ENCODE measurements at regions not wholly inside any gene's neighbourhood (a gene's known extent, or its start where the extent isn't known, plus 50 kb on each side); places are given as distances from the start of the nearest gene placed in this dataset.
A peak's percentile ranks its signal among the peaks of the same experiment; 100 is the strongest.

DNA sequence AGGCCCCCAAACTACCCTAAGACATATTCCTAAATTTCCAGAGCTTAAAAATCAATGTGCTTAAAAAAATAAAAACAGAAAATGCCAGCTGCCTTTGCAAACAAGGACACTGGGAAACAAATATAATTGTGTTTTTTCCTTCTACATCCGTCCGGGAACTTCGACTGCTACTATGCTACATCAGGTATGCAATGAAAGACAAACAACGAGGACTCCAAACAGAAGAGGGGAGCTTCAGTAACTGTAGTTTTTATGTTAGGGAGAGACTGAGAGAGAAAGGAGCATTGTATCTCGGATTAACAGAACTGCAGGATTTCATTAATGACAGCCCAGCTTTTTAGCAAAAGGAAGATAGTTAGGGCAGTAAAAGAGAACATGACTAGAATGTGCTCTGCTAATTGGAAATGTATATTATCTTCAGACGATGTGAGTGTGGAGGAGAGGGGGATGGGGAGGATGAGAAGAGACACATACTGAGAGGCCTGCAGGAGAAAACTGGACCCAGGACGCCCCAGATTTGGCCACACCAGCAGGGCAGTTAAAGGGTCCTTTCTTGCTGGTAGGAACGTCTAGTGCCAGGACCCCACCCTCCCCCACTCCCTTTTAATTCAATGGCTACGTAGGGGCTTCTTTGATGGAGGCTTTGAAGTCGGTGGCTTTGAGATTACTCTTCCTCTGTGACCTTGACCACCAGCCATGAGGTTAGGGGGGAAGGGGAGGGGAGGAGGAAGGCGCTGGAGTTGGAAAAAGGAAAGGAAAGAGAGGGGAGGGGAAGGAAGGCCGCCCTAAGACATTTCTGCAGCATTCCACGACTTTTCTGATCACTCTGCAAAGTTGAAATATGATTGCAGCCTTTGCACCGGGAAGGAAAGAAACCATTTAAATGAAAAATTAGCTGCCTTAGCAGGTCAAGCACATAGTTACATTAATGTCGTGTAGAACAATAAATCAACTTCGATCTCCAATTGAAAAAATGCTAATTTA is 187.1 kb downstream of the BLID start (continued):
- TF ChIP-seq, protein P1, sequence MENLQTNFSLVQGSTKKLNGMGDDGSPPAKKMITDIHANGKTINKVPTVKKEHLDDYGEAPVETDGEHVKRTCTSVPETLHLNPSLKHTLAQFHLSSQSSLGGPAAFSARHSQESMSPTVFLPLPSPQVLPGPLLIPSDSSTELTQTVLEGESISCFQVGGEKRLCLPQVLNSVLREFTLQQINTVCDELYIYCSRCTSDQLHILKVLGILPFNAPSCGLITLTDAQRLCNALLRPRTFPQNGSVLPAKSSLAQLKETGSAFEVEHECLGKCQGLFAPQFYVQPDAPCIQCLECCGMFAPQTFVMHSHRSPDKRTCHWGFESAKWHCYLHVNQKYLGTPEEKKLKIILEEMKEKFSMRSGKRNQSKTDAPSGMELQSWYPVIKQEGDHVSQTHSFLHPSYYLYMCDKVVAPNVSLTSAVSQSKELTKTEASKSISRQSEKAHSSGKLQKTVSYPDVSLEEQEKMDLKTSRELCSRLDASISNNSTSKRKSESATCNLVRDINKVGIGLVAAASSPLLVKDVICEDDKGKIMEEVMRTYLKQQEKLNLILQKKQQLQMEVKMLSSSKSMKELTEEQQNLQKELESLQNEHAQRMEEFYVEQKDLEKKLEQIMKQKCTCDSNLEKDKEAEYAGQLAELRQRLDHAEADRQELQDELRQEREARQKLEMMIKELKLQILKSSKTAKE (CRISPR knock-in tag; IDR thresholded peaks at IDR 0.05; ENCODE audit: borderline replicate concordance): no peak; the same call in 1 of the 2 replicates
- peak; percentile 31; the same call in 1 of the 2 replicates for TF ChIP-seq ERF (CRISPR knock-in tag; IDR thresholded peaks at IDR 0.05)
- peak; percentile 97 for TF ChIP-seq TCF7 (IDR thresholded peaks at IDR 0.05; ENCODE audit: low read depth)
- 0 out of 4 replicates have a peak, but pooled peaks of 1 of the 2 experiments have one; percentile 20 for TF ChIP-seq KLF16 (CRISPR knock-in tag; IDR thresholded peaks at IDR 0.05)
- TF ChIP-seq KLF9 (CRISPR knock-in tag; IDR thresholded peaks at IDR 0.05; ENCODE audit: low read depth): no peak
- 0 out of 2 replicates have a peak, but pooled peaks have one; percentile 32 for TF ChIP-seq KAT7 (CRISPR knock-in tag; IDR thresholded peaks at IDR 0.05; ENCODE audit: borderline replicate concordance)
- TF ChIP-seq, protein P2, sequence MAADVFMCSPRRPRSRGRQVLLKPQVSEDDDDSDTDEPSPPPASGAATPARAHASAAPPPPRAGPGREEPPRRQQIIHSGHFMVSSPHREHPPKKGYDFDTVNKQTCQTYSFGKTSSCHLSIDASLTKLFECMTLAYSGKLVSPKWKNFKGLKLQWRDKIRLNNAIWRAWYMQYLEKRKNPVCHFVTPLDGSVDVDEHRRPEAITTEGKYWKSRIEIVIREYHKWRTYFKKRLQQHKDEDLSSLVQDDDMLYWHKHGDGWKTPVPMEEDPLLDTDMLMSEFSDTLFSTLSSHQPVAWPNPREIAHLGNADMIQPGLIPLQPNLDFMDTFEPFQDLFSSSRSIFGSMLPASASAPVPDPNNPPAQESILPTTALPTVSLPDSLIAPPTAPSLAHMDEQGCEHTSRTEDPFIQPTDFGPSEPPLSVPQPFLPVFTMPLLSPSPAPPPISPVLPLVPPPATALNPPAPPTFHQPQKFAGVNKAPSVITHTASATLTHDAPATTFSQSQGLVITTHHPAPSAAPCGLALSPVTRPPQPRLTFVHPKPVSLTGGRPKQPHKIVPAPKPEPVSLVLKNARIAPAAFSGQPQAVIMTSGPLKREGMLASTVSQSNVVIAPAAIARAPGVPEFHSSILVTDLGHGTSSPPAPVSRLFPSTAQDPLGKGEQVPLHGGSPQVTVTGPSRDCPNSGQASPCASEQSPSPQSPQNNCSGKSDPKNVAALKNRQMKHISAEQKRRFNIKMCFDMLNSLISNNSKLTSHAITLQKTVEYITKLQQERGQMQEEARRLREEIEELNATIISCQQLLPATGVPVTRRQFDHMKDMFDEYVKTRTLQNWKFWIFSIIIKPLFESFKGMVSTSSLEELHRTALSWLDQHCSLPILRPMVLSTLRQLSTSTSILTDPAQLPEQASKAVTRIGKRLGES (CRISPR knock-in tag; IDR thresholded peaks at IDR 0.05; ENCODE audit: borderline replicate concordance): no peak
- TF ChIP-seq HMGA1 (CRISPR knock-in tag; conservative IDR thresholded peaks at IDR 0.05): no peak
- TF ChIP-seq, protein P3, sequence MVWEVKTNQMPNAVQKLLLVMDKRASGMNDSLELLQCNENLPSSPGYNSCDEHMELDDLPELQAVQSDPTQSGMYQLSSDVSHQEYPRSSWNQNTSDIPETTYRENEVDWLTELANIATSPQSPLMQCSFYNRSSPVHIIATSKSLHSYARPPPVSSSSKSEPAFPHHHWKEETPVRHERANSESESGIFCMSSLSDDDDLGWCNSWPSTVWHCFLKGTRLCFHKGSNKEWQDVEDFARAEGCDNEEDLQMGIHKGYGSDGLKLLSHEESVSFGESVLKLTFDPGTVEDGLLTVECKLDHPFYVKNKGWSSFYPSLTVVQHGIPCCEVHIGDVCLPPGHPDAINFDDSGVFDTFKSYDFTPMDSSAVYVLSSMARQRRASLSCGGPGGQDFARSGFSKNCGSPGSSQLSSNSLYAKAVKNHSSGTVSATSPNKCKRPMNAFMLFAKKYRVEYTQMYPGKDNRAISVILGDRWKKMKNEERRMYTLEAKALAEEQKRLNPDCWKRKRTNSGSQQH (CRISPR knock-in tag; IDR thresholded peaks at IDR 0.05; ENCODE audit: low read depth): no peak
- no peak for TF ChIP-seq ZSCAN30 (CRISPR knock-in tag; IDR thresholded peaks at IDR 0.05)
- TF ChIP-seq, protein P4, sequence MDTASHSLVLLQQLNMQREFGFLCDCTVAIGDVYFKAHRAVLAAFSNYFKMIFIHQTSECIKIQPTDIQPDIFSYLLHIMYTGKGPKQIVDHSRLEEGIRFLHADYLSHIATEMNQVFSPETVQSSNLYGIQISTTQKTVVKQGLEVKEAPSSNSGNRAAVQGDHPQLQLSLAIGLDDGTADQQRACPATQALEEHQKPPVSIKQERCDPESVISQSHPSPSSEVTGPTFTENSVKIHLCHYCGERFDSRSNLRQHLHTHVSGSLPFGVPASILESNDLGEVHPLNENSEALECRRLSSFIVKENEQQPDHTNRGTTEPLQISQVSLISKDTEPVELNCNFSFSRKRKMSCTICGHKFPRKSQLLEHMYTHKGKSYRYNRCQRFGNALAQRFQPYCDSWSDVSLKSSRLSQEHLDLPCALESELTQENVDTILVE (CRISPR knock-in tag; IDR thresholded peaks at IDR 0.05): no peak
- TF ChIP-seq BORCS8-MEF2B (CRISPR knock-in tag; IDR thresholded peaks at IDR 0.05): no peak
- TF ChIP-seq TCF7L2 (IDR thresholded peaks at IDR 0.05; ENCODE audit: low read depth, low read length): peak; percentile 75
- TF ChIP-seq, protein P5, sequence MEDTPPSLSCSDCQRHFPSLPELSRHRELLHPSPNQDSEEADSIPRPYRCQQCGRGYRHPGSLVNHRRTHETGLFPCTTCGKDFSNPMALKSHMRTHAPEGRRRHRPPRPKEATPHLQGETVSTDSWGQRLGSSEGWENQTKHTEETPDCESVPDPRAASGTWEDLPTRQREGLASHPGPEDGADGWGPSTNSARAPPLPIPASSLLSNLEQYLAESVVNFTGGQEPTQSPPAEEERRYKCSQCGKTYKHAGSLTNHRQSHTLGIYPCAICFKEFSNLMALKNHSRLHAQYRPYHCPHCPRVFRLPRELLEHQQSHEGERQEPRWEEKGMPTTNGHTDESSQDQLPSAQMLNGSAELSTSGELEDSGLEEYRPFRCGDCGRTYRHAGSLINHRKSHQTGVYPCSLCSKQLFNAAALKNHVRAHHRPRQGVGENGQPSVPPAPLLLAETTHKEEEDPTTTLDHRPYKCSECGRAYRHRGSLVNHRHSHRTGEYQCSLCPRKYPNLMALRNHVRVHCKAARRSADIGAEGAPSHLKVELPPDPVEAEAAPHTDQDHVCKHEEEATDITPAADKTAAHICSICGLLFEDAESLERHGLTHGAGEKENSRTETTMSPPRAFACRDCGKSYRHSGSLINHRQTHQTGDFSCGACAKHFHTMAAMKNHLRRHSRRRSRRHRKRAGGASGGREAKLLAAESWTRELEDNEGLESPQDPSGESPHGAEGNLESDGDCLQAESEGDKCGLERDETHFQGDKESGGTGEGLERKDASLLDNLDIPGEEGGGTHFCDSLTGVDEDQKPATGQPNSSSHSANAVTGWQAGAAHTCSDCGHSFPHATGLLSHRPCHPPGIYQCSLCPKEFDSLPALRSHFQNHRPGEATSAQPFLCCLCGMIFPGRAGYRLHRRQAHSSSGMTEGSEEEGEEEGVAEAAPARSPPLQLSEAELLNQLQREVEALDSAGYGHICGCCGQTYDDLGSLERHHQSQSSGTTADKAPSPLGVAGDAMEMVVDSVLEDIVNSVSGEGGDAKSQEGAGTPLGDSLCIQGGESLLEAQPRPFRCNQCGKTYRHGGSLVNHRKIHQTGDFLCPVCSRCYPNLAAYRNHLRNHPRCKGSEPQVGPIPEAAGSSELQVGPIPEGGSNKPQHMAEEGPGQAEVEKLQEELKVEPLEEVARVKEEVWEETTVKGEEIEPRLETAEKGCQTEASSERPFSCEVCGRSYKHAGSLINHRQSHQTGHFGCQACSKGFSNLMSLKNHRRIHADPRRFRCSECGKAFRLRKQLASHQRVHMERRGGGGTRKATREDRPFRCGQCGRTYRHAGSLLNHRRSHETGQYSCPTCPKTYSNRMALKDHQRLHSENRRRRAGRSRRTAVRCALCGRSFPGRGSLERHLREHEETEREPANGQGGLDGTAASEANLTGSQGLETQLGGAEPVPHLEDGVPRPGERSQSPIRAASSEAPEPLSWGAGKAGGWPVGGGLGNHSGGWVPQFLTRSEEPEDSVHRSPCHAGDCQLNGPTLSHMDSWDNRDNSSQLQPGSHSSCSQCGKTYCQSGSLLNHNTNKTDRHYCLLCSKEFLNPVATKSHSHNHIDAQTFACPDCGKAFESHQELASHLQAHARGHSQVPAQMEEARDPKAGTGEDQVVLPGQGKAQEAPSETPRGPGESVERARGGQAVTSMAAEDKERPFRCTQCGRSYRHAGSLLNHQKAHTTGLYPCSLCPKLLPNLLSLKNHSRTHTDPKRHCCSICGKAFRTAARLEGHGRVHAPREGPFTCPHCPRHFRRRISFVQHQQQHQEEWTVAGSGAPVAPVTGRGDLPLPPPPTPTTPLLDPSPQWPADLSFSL (CRISPR knock-in tag; IDR thresholded peaks at IDR 0.05): no peak

Measured in HepG2 (cell line).